HepG2 (cell line): ENCODE measurements at regions not wholly inside any gene's neighbourhood (a gene's known extent, or its start where the extent isn't known, plus 50 kb on each side); places are given as distances from the start of the nearest gene placed in this dataset.

Experiments
- ATAC-seq: fragments of 200-7000 bp; cut with Tn5 transposase; 3 replicates; pipeline ENCODE4 v1.9.1; 2020; ENCODE audit warnings: mild to moderate bottlenecking, moderate library complexity
- BruUV-seq: library from RNA; stranded (reverse); fragments of 400-500 nt; replicated peaks from 2 replicates; lab custom pipeline; 2021; lab: Mats Ljungman, UMichigan
- CTCF ChIA-PET: fragments of 300-600 bp; formaldehyde crosslinking; extraction: SDS; loops from one replicate; lab custom pipeline; 2021; ENCODE audit warnings: low total read pairs, inconsistent platforms, low intra/inter-chr PET ratio; lab: Yijun Ruan, JAX
- POLR2A ChIA-PET: fragments of 350-600 bp; sonication (Branson Sonifier 250); formaldehyde crosslinking; loops from one replicate; lab custom pipeline; 2020; ENCODE audit warnings: antibody characterized with exemption, inconsistent platforms; lab: Yijun Ruan, JAX
- DNase-seq: peaks from one replicate; pipeline ENCODE4 v3.0.0-alpha.2; 2015; ENCODE audit warnings: low spot score
- FAIRE-seq: peaks from 3 replicates; lab custom pipeline; 2011; peaks lifted over from hg19 to GRCh38; lab: Jason Lieb, UNC
- H2AFZ ChIP-seq: one replicate; pipeline ENCODE4 v1.6.1; 2011; ENCODE audit warnings: low read length, inconsistent platforms
- H3K27ac ChIP-seq: fragments of 300-600 bp; 3 replicates; pipeline ENCODE4 v1.8.0; 2011; ENCODE audit warnings: mixed run types, mild to moderate bottlenecking, mixed read lengths, low read length, inconsistent platforms; ENCODE audit not compliant: insufficient read depth; ENCODE audit errors: extremely low read length
- H3K27me3 ChIP-seq, 2 experiments: fragments of 200-600 bp in 1 of 2; 2 replicates in 1 of 2; 3 replicates in 1 of 2; pipeline versions ENCODE4 v1.6.0 to v1.8.0; 2011; ENCODE audit warnings: low read length in 2 of 2, mild to moderate bottlenecking in 2 of 2, moderate library complexity in 2 of 2, inconsistent platforms in 1 of 2; ENCODE audit not compliant: insufficient read depth in 2 of 2, control insufficient read depth in 1 of 2
- H3K36me3 ChIP-seq, 2 experiments: fragments of 200-600 bp in 1 of 2; replicated peaks in 1 of 2; 2 replicates in 1 of 2; 3 replicates in 1 of 2; pipeline versions ENCODE4 v1.5.1 to v1.8.0; 2011; ENCODE audit warnings: low read length in 2 of 2, inconsistent platforms in 1 of 2; ENCODE audit not compliant: insufficient read depth in 2 of 2, control insufficient read depth in 1 of 2
- H3K4me1 ChIP-seq: 2 replicates; pipeline ENCODE4 v1.5.1; 2012; ENCODE audit warnings: low read length, inconsistent platforms; ENCODE audit not compliant: insufficient read depth
- H3K4me2 ChIP-seq: 2 replicates; pipeline ENCODE4 v1.6.0; 2011; ENCODE audit warnings: low read depth, low read length, inconsistent platforms
- H3K4me3 ChIP-seq, 3 experiments: fragments of 200-600 bp in 1 of 3; sonication (generic), shearing (Covaris generic) in 1 of 3; replicated peaks in 1 of 3; 2 replicates each; pipeline ENCODE4 v1.5.1; 2011 to 2016; ENCODE audit warnings: low read length in 3 of 3, inconsistent platforms in 2 of 3, low read depth in 2 of 3, mild to moderate bottlenecking in 2 of 3, control low read depth in 1 of 3, mixed read lengths in 1 of 3; ENCODE audit not compliant: insufficient read depth in 1 of 3
- H3K79me2 ChIP-seq: one replicate; pipeline ENCODE4 v1.6.1; 2011; ENCODE audit warnings: low read length, inconsistent platforms; ENCODE audit not compliant: insufficient read depth
- H3K9ac ChIP-seq: 2 replicates; pipeline ENCODE4 v1.6.0; 2011; ENCODE audit warnings: mild to moderate bottlenecking, low read depth, low read length, inconsistent platforms; ENCODE audit not compliant: insufficient read depth
- H3K9me3 ChIP-seq: 2 replicates; pipeline ENCODE4 v1.5.1; 2012; ENCODE audit warnings: mild to moderate bottlenecking, low read length
- H4K20me1 ChIP-seq: 2 replicates; pipeline ENCODE4 v1.6.0; 2011; ENCODE audit warnings: inconsistent platforms, mild to moderate bottlenecking, low read length, moderate library complexity; ENCODE audit not compliant: insufficient read depth
- MTERF4 ChIP-seq: sonication (generic); formaldehyde crosslinking; IDR thresholded peaks from 2 replicates; pipeline ENCODE4 v1.8.0; 2023; ENCODE audit warnings: mild to moderate bottlenecking, missing genetic modification reagents
- WIZ ChIP-seq: sonication (generic); formaldehyde crosslinking; IDR thresholded peaks from 2 replicates; pipeline ENCODE4 v1.5.1; 2020; ENCODE audit warnings: mild to moderate bottlenecking, missing genetic modification reagents
- YY1 ChIP-seq: IDR thresholded peaks from 2 replicates; pipeline ENCODE4 v1.6.1; 2011; ENCODE audit warnings: low read length, low read depth, moderate library complexity, mild to moderate bottlenecking; ENCODE audit not compliant: insufficient read depth, insufficient replicate concordance
- ZBED4 ChIP-seq: sonication (generic); formaldehyde crosslinking; IDR thresholded peaks from 2 replicates; pipeline ENCODE4 v1.4.0; 2020; ENCODE audit warnings: missing genetic modification reagents, borderline replicate concordance
- ZBTB3 ChIP-seq: sonication (generic); formaldehyde crosslinking; IDR thresholded peaks from 2 replicates; pipeline ENCODE4 v1.4.0; 2020; ENCODE audit warnings: low read depth, mild to moderate bottlenecking, moderate library complexity, missing genetic modification reagents, borderline replicate concordance
- ZNF414 ChIP-seq: sonication (generic); formaldehyde crosslinking; IDR thresholded peaks from 2 replicates; pipeline ENCODE4 v1.5.0; 2020; ENCODE audit warnings: missing genetic modification reagents
- ZNF674 ChIP-seq: sonication (generic); formaldehyde crosslinking; IDR thresholded peaks from 2 replicates; pipeline ENCODE4 v1.5.0; 2020; ENCODE audit warnings: low read depth, mild to moderate bottlenecking, missing genetic modification reagents
- ZNF83 ChIP-seq: sonication (generic); formaldehyde crosslinking; IDR thresholded peaks from 2 replicates; pipeline ENCODE4 v1.4.0; 2020; ENCODE audit warnings: missing genetic modification reagents, mild to moderate bottlenecking, borderline replicate concordance
- in situ Hi-C: cut with HindIII; loops from 2 replicates; pipeline ENCODE4 v1.10.0; 2017; ENCODE audit warnings: low pct_unique_long_range_greater_than_20kb; ENCODE audit not compliant: extremely low pct_ligation_motif_present
- intact Hi-C: fragments of 100-400 bp; cut with micrococcal nuclease; formaldehyde crosslinking; loops from one replicate; pipeline ENCODE4 v1.10.0; 2022; ENCODE audit not compliant: unreplicated experiment

GRCh38 chr2:38128653-38129052, 52.7 kb upstream of the CYP1B1 start (continued):
- no peak for TF ChIP-seq ZBED4 (CRISPR knock-in tag)
- no peak for TF ChIP-seq ZNF674 (CRISPR knock-in tag)

GRCh38 chr2:38127277-38127676, 51.3 kb upstream of the CYP1B1 start:
- H3K27me3 ChIP-seq, result peaks cover 0 to 3% of the 10 kb centered on the region in 2 experiments; a peak in 2 of 5 replicates
- H3K27ac ChIP-seq, result no peak overlapping the region
- DNase-seq (no peak), FAIRE-seq (no peak), ATAC-seq (no peak)
- in situ Hi-C loops, result no loop called here
- H3K4me3 ChIP-seq, result no peak overlapping the region
- H3K79me2 ChIP-seq, result no peaks in the 10 kb centered on the region
- CTCF ChIA-PET, result no interaction called here
- H3K4me2 ChIP-seq, result no peak overlapping the region
- POLR2A ChIA-PET, result no interaction called here
- no peaks in the 10 kb centered on the region for H4K20me1 ChIP-seq
- H3K36me3 ChIP-seq, result no peaks in the 10 kb centered on the region
- intact Hi-C loops, result no loop called here
- H3K9ac ChIP-seq, result no peak overlapping the region
- no peak overlapping the region for H2AFZ ChIP-seq
- H3K9me3 ChIP-seq, result peaks cover 31% of the 10 kb centered on the region
- no TSS peak for BruUV-seq
- no peaks in the 10 kb centered on the region for H3K4me1 ChIP-seq
- no peak for TF ChIP-seq ZNF83 (CRISPR knock-in tag)
- no peak for TF ChIP-seq ZBTB3 (CRISPR knock-in tag)
- no peak for TF ChIP-seq WIZ (CRISPR knock-in tag)
- no peak for TF ChIP-seq MTERF4 (CRISPR knock-in tag)
- no peak for TF ChIP-seq ZNF414
- TF ChIP-seq YY1, result no peak
